Kidney (tissue), 13 donors: ENCODE measurements at regions not wholly inside any gene's neighbourhood (a gene's known extent, or its start where the extent isn't known, plus 50 kb on each side); places are given as distances from the start of the nearest gene placed in this dataset.

ENCODE experiments used
- DNase-seq, 5 donors: peaks; one replicate each; pipeline ENCODE4 v3.0.0-alpha.2; 2013 to 2020
- FAIRE-seq: peaks from 2 replicates; lab custom pipeline; 2012; peaks lifted over from hg19 to GRCh38; lab: Jason Lieb, UNC
- H3K27ac ChIP-seq, 2 donors: one replicate each; pipeline ENCODE4 v1.7.0; 2013; ENCODE audit warnings: low read depth in 2 of 2, low read length in 2 of 2, inconsistent platforms in 1 of 2
- H3K27me3 ChIP-seq: one replicate; pipeline ENCODE4 v1.7.1; 2013; ENCODE audit warnings: low read length, inconsistent platforms; ENCODE audit not compliant: control insufficient read depth, insufficient read depth
- H3K36me3 ChIP-seq, 3 donors: one replicate each; pipeline versions ENCODE4 v1.7.0 to v1.7.1; 2013; ENCODE audit warnings: low read length in 3 of 3, control low read depth in 1 of 3, inconsistent platforms in 1 of 3; ENCODE audit not compliant: insufficient read depth in 3 of 3, control insufficient read depth in 2 of 3
- H3K4me1 ChIP-seq, 3 donors: one replicate each; pipeline versions ENCODE4 v1.7.0 to v1.7.1; 2013; ENCODE audit warnings: low read length in 3 of 3, inconsistent platforms in 1 of 3, low read depth in 1 of 3; ENCODE audit not compliant: control insufficient read depth in 2 of 3, insufficient read depth in 2 of 3
- H3K4me3 ChIP-seq, 3 donors: one replicate each; pipeline versions ENCODE4 v1.7.0 to v1.8.1; 2013; ENCODE audit warnings: low read length in 3 of 3, control low read depth in 1 of 3, inconsistent platforms in 1 of 3
- H3K9ac ChIP-seq, 3 donors: one replicate each; pipeline versions ENCODE4 v1.7.0 to v1.7.1; 2013; ENCODE audit warnings: low read length in 3 of 3, control low read depth in 1 of 3, inconsistent platforms in 1 of 3
- H3K9me3 ChIP-seq, 3 donors: one replicate each; pipeline versions ENCODE4 v1.7.0 to v1.7.1; 2013; ENCODE audit warnings: low read length in 3 of 3, control low read depth in 1 of 3, inconsistent platforms in 1 of 3; ENCODE audit not compliant: control insufficient read depth in 2 of 3, insufficient read depth in 1 of 3
- CTCF ChIP-seq: IDR thresholded peaks from 3 replicates; pipeline ENCODE4 v1.5.1; 2012; ENCODE audit warnings: mild to moderate bottlenecking, moderate library complexity, borderline replicate concordance; ENCODE audit not compliant: insufficient read depth; ENCODE audit errors: extremely low read depth
- intact Hi-C: fragments of 100-400 bp; cut with DNase I; formaldehyde crosslinking; loops from one replicate; pipeline ENCODE4 v1.11.1; 2022
- donor health status: control.
- donor health status: control.
- donor health status: control.
- donor health status: control.
- donor health status: control.
- donor health status: DM: yes; HTN: yes; CAD: no.
- donor health status: Normal renal cell carcinoma (clear cell type).

- intact Hi-C loops, result no loop called here
- Histone ChIP-seq H3K27me3 (no peaks in the 10 kb centered on the region), H3K4me1 (peaks cover 0 to 3% (median 0%) of the 10 kb centered on the region in 3 donors), H3K9ac (no peak overlapping the region), H3K4me3 (no peak overlapping the region), H3K27ac (no peak overlapping the region), H3K9me3 (no peaks in the 10 kb centered on the region), H3K36me3 (no peaks in the 10 kb centered on the region)
- no peak for TF ChIP-seq CTCF
- no peak for DNase-seq
- FAIRE-seq, result no peak
These were observed 120.5 kb upstream of the SPATS2L start for GRCh38 chr2:200186002-200186401.

- TF ChIP-seq CTCF, result no peak
- Histone ChIP-seq H3K4me3 (no peak overlapping the region), H3K36me3 (no peaks in the 10 kb centered on the region), H3K9me3 (no peaks in the 10 kb centered on the region), H3K4me1 (peaks cover 0 to 3% (median 0%) of the 10 kb centered on the region in 3 donors), H3K9ac (no peak overlapping the region), H3K27ac (no peak overlapping the region), H3K27me3 (no peaks in the 10 kb centered on the region)
- FAIRE-seq (no peak), DNase-seq (no peak)
- intact Hi-C loops, result no loop called here
These were observed 117.6 kb upstream of the SPATS2L start for GRCh38 chr2:200188876-200189275.

- intact Hi-C loops, result no loop called here
- Histone ChIP-seq H3K27ac (no peak overlapping the region), H3K4me1 (peaks cover 0 to 3% (median 0%) of the 10 kb centered on the region in 3 donors), H3K9ac (no peak overlapping the region), H3K9me3 (no peaks in the 10 kb centered on the region), H3K36me3 (no peaks in the 10 kb centered on the region), H3K4me3 (no peak overlapping the region), H3K27me3 (no peaks in the 10 kb centered on the region)
- no peak for TF ChIP-seq CTCF
- FAIRE-seq (no peak), DNase-seq (no peak)
These were observed 116.5 kb upstream of the SPATS2L start for GRCh38 chr2:200189964-200190363.

- FAIRE-seq (no peak), DNase-seq (no peak)
- H3K9ac ChIP-seq, result no peak overlapping the region
- H3K4me3 ChIP-seq, result no peak overlapping the region
- no peaks in the 10 kb centered on the region for H3K36me3 ChIP-seq
- no peaks in the 10 kb centered on the region for H3K4me1 ChIP-seq
- no peak overlapping the region for H3K27ac ChIP-seq
- intact Hi-C loops, result no loop called here
- no peaks in the 10 kb centered on the region for H3K9me3 ChIP-seq
- H3K27me3 ChIP-seq, result no peaks in the 10 kb centered on the region
- TF ChIP-seq CTCF, result no peak
These were observed 113.2 kb upstream of the SPATS2L start for GRCh38 chr2:200193331-200193730.
